Cardiac muscle cell (in vitro differentiated cells and primary cell): ENCODE measurements at regions not wholly inside any gene's neighbourhood (a gene's known extent, or its start where the extent isn't known, plus 50 kb on each side); places are given as distances from the start of the nearest gene placed in this dataset.

Source experiments
- DNase-seq, 2 donors: peaks; one replicate each; pipeline versions ENCODE4 v3.0.0 to v3.0.0-alpha.2; 2010 to 2017; ENCODE audit warnings: low read depth in 1 of 2, low spot score in 1 of 2
- H3K27ac ChIP-seq: fragments of 200-600 bp; sonication (generic); 2 replicates; pipeline ENCODE4 v1.5.1; 2016
- H3K27me3 ChIP-seq: fragments of 200-600 bp; sonication (generic); 2 replicates; pipeline ENCODE4 v1.6.0; 2016; ENCODE audit warnings: control low read depth
- H3K36me3 ChIP-seq: fragments of 200-600 bp; sonication (generic); 2 replicates; pipeline ENCODE4 v1.5.1; 2016; ENCODE audit warnings: control low read depth
- H3K4me1 ChIP-seq: fragments of 200-600 bp; sonication (generic); 2 replicates; pipeline ENCODE4 v1.8.1; 2017; ENCODE audit warnings: low read depth, mild to moderate bottlenecking, mixed run types
- H3K4me3 ChIP-seq: fragments of 200-600 bp; sonication (generic); 2 replicates; pipeline ENCODE4 v1.5.1; 2016; ENCODE audit warnings: mild to moderate bottlenecking
- H3K9me3 ChIP-seq: fragments of 200-600 bp; sonication (generic); 2 replicates; pipeline ENCODE4 v1.5.1; 2017; ENCODE audit warnings: low read depth, mild to moderate bottlenecking, control low read depth
- CTCF ChIP-seq: IDR thresholded peaks from 2 replicates; pipeline ENCODE4 v1.5.1; 2012; ENCODE audit warnings: low read depth, mild to moderate bottlenecking, low read length

- Histone ChIP-seq H3K9me3 (no peaks in the 10 kb centered on the region), H3K27me3 (no peaks in the 10 kb centered on the region), H3K4me1 (no peaks in the 10 kb centered on the region), H3K36me3 (no peaks in the 10 kb centered on the region), H3K27ac (no peak overlapping the region), H3K4me3 (no peak overlapping the region)
- DNase-seq = no peak
- no peak for TF ChIP-seq CTCF
Measured at GRCh38 chr5:158063052-158063451, 204.1 kb upstream of the CLINT1 start.

- H3K36me3 ChIP-seq = no peaks in the 10 kb centered on the region
- DNase-seq = peak in 1 of 2 donors; percentile 21
- no peak overlapping the region for H3K27ac ChIP-seq
- H3K4me3 ChIP-seq = no peak overlapping the region
- no peaks in the 10 kb centered on the region for H3K27me3 ChIP-seq
- no peaks in the 10 kb centered on the region for H3K9me3 ChIP-seq
- no peak for TF ChIP-seq CTCF
- H3K4me1 ChIP-seq = no peaks in the 10 kb centered on the region
Measured at GRCh38 chr5:158061451-158061850, 202.5 kb upstream of the CLINT1 start.

- no peak for TF ChIP-seq CTCF
Measured at GRCh38 chr5:158060212-158060611, 201.3 kb upstream of the CLINT1 start.

GRCh38 chr5:158058208-158059120, 199.5 kb upstream of the CLINT1 start:
- H3K4me1 ChIP-seq = no peaks in the 10 kb centered on the region
- no peaks in the 10 kb centered on the region for H3K9me3 ChIP-seq
- TF ChIP-seq CTCF = no peak
- H3K4me3 ChIP-seq = no peak overlapping the region
- DNase-seq = no peak
- no peaks in the 10 kb centered on the region for H3K36me3 ChIP-seq
- no peak overlapping the region for H3K27ac ChIP-seq
- H3K27me3 ChIP-seq = no peaks in the 10 kb centered on the region

More at GRCh38 chr5:158060212-158060611, 201.3 kb upstream of the CLINT1 start:
- Histone ChIP-seq H3K27me3 (no peaks in the 10 kb centered on the region), H3K9me3 (no peaks in the 10 kb centered on the region), H3K36me3 (no peaks in the 10 kb centered on the region), H3K27ac (no peak overlapping the region), H3K4me3 (no peak overlapping the region), H3K4me1 (no peaks in the 10 kb centered on the region)
- no peak for DNase-seq

GRCh38 chr5:158056130-158056825, 197.3 kb upstream of the CLINT1 start:
- DNase-seq = peak in 1 of 2 donors; percentile 19
- Histone ChIP-seq H3K27me3 (no peaks in the 10 kb centered on the region), H3K27ac (no peak overlapping the region), H3K9me3 (no peaks in the 10 kb centered on the region), H3K36me3 (no peaks in the 10 kb centered on the region), H3K4me1 (no peaks in the 10 kb centered on the region), H3K4me3 (no peak overlapping the region)
- no peak for TF ChIP-seq CTCF
